ENCODE measurements at regions not wholly inside any gene's neighbourhood (a gene's known extent, or its start where the extent isn't known, plus 50 kb on each side); places are given as distances from the start of the nearest gene placed in this dataset.

DNA sequence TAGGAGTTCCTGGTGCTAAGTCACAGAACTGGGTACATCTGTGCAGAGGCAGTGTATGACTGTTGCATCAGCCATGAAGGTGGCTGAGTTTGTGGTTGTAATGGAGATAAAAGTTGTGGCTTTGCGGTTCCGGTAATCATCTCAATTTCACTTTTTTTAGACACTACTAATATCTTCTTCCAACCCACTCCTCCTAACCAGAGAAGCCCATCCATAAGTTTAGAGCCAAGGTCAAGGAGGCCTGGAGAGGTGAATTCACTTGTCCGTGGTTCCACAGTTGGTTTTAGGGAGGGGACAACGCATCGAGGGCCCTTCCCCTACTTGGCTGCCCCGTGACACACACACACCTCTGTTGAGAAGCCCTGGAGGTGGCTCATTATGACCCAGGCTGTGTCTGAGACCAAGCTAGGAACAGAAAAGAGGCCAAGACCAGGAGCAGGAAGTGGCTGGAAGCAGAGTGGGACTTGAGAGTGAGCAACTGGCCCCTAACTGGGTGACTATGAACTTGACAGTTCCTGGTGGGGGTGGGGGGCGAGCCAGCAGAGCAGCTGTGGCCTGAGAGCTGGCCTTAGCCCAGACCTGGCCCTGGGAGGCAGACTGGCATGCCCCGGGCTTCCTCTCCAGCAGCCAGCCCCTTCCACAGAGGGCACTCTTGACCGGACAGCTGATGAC lies 66.8 kb upstream of the COL13A1 start:
- Mint-ChIP-seq H3K27ac (no peak overlapping the region), H3K9me3 (ENCODE audit: insufficient read depth) (no peaks in the 10 kb centered on the region), H3K4me1 (no peaks in the 10 kb centered on the region), H3K4me3 (no peak overlapping the region), H3K27me3 (no peaks in the 10 kb centered on the region)
- Histone ChIP-seq H3K4me1 (ENCODE audit: control insufficient read depth in 2 of 2, insufficient read depth in 2 of 2, low read length in 2 of 2) (no peaks in the 10 kb centered on the region), H2AFZ (ENCODE audit: insufficient read depth, low read depth, low read length, poor library complexity, severe bottlenecking) (no peak overlapping the region), H3K27ac (ENCODE audit: low read length in 2 of 2) (no peak overlapping the region), H3K79me2 (ENCODE audit: control insufficient read depth, insufficient read depth, low read length) (no peaks in the 10 kb centered on the region), H3K4me2 (replicated peaks; ENCODE audit: low read depth, low read length, poor library complexity, severe bottlenecking) (no peak overlapping the region), H3K27me3 (replicated peaks in 1 of 4; ENCODE audit: control extremely low read depth in 1 of 4, control insufficient read depth in 3 of 4, insufficient read depth in 4 of 4, low read length in 3 of 4) (no peaks in the 10 kb centered on the region), H3K4me3 (ENCODE audit: control extremely low read depth in 1 of 5, extremely low read depth in 1 of 5, insufficient read depth in 1 of 5, low read depth in 2 of 5, low read length in 4 of 5) (no peak overlapping the region), H4K20me1 (ENCODE audit: control insufficient read depth, insufficient read depth, low read length, poor library complexity, severe bottlenecking) (no peaks in the 10 kb centered on the region), H3K36me3 (replicated peaks in 1 of 2; ENCODE audit: control extremely low read depth in 1 of 2, control insufficient read depth in 1 of 2, extremely low read depth in 1 of 2, insufficient read depth in 2 of 2, low read length in 1 of 2) (no peaks in the 10 kb centered on the region), H3K9me3 (ENCODE audit: control extremely low read depth in 1 of 3, control insufficient read depth in 2 of 3, insufficient read depth in 1 of 3, low read length in 2 of 3) (peaks cover 0 to 4% (median 0%) of the 10 kb centered on the region in 3 donors), H3K9ac (ENCODE audit: low read length) (no peak overlapping the region)
- ATAC-seq (ENCODE audit: low read depth) (no peak), DNase-seq (no peak)
- intact Hi-C loops (cut with micrococcal nuclease): no loop called here
- POLR2A ChIA-PET: no interaction called here
- TF ChIP-seq, protein P1, sequence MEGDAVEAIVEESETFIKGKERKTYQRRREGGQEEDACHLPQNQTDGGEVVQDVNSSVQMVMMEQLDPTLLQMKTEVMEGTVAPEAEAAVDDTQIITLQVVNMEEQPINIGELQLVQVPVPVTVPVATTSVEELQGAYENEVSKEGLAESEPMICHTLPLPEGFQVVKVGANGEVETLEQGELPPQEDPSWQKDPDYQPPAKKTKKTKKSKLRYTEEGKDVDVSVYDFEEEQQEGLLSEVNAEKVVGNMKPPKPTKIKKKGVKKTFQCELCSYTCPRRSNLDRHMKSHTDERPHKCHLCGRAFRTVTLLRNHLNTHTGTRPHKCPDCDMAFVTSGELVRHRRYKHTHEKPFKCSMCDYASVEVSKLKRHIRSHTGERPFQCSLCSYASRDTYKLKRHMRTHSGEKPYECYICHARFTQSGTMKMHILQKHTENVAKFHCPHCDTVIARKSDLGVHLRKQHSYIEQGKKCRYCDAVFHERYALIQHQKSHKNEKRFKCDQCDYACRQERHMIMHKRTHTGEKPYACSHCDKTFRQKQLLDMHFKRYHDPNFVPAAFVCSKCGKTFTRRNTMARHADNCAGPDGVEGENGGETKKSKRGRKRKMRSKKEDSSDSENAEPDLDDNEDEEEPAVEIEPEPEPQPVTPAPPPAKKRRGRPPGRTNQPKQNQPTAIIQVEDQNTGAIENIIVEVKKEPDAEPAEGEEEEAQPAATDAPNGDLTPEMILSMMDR (IDR thresholded peaks at IDR 0.05): no peak
- no peak for TF ChIP-seq EZH2 (IDR thresholded peaks at IDR 0.05; ENCODE audit: borderline replicate concordance, insufficient read depth, low read depth, low read length, poor library complexity, severe bottlenecking)
- WGBS (ENCODE audit: insufficient coverage): 77% methylated on average over 7 of the region's 9 CpGs
- CTCF ChIA-PET: no interaction called here

DNA sequence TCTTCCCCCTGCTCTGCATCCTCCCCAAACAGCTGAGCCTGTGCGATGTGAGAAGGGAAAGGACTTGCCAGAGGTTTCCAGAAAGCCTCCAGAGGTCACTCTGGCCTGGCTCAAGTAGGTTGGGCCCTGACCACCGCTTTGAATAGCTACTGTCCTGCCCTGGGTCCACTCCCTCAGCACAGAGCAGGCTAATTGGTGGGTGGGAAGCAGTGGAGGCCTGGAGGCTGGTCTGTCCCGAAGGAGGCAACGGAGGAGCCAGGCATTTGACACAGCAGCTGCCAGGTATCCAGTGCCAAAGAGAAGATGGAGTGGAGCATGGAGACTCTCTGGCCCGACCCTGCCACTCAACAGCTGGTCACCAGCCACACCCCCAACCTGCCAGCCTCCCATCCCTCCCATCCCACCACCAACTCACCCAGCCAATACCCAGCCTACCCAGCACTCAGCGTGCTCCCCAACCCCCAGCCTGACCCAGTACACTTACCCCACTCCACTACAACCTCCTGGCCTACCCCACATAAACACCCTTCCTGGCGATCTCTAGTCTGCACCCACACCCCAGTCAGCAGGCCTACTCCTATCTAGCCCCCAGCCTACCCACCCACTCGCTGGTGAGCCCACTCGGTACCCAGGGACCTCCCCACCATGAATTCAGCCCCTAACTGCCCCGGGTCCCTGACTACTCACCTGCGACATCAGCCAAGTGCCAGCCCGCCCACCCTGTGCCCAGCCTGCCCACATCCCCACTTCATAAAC lies 64.6 kb upstream of the COL13A1 start:
- ChIA-PET POLR2A (no interaction called here), CTCF (no interaction called here)

More for the DNA sequence above, 64.6 kb upstream of the COL13A1 start:
- Histone ChIP-seq H3K36me3 (replicated peaks in 1 of 2; ENCODE audit: control extremely low read depth in 1 of 2, control insufficient read depth in 1 of 2, extremely low read depth in 1 of 2, insufficient read depth in 2 of 2, low read length in 1 of 2) (no peaks in the 10 kb centered on the region), H3K79me2 (ENCODE audit: control insufficient read depth, insufficient read depth, low read length) (no peaks in the 10 kb centered on the region), H3K9me3 (ENCODE audit: control extremely low read depth in 1 of 3, control insufficient read depth in 2 of 3, insufficient read depth in 1 of 3, low read length in 2 of 3) (peaks cover 0 to 4% (median 0%) of the 10 kb centered on the region in 3 donors), H4K20me1 (ENCODE audit: control insufficient read depth, insufficient read depth, low read length, poor library complexity, severe bottlenecking) (no peaks in the 10 kb centered on the region), H3K4me3 (ENCODE audit: control extremely low read depth in 1 of 5, extremely low read depth in 1 of 5, insufficient read depth in 1 of 5, low read depth in 2 of 5, low read length in 4 of 5) (no peak overlapping the region), H3K27me3 (replicated peaks in 1 of 4; ENCODE audit: control extremely low read depth in 1 of 4, control insufficient read depth in 3 of 4, insufficient read depth in 4 of 4, low read length in 3 of 4) (no peaks in the 10 kb centered on the region), H3K4me2 (replicated peaks; ENCODE audit: low read depth, low read length, poor library complexity, severe bottlenecking) (no peak overlapping the region), H3K9ac (ENCODE audit: low read length) (no peak overlapping the region), H3K4me1 (ENCODE audit: control insufficient read depth in 2 of 2, insufficient read depth in 2 of 2, low read length in 2 of 2) (no peaks in the 10 kb centered on the region), H2AFZ (ENCODE audit: insufficient read depth, low read depth, low read length, poor library complexity, severe bottlenecking) (no peak overlapping the region), H3K27ac (ENCODE audit: low read length in 2 of 2) (no peak overlapping the region)
- Mint-ChIP-seq H3K9me3 (ENCODE audit: insufficient read depth) (no peaks in the 10 kb centered on the region), H3K4me3 (no peak overlapping the region), H3K27me3 (peaks cover 12% of the 10 kb centered on the region), H3K4me1 (no peaks in the 10 kb centered on the region), H3K27ac (no peak overlapping the region)
- WGBS (ENCODE audit: insufficient coverage): 74% methylated on average over 7 of the region's 12 CpGs
- DNase-seq: no peak
- no peak for TF ChIP-seq EZH2 (IDR thresholded peaks at IDR 0.05; ENCODE audit: borderline replicate concordance, insufficient read depth, low read depth, low read length, poor library complexity, severe bottlenecking)
- TF ChIP-seq, protein P1 (IDR thresholded peaks at IDR 0.05): no peak
- ATAC-seq (ENCODE audit: low read depth): no peak
- intact Hi-C loops (cut with micrococcal nuclease): no loop called here
